ENCODE measurements at regions not wholly inside any gene's neighbourhood (a gene's known extent, or its start where the extent isn't known, plus 50 kb on each side); places are given as distances from the start of the nearest gene placed in this dataset.

GRCh38 chr2:188684795-188685194 lies 289.4 kb upstream of the COL3A1 start:
- Histone ChIP-seq H3K4me3 (ENCODE audit: insufficient read depth, low read length, poor library complexity, severe bottlenecking) (no peak overlapping the region), H3F3A (ENCODE audit: insufficient read depth) (no peaks in the 10 kb centered on the region), H3K36me3 (ENCODE audit: low read length) (no peaks in the 10 kb centered on the region), H3K4me2 (ENCODE audit: low read depth, low read length, poor library complexity, severe bottlenecking) (no peak overlapping the region), H3K27ac (ENCODE audit: low read depth, low read length) (no peak overlapping the region), H4K20me1 (ENCODE audit: low read depth, low read length) (no peaks in the 10 kb centered on the region), H3K27me3 (ENCODE audit: low read length) (no peaks in the 10 kb centered on the region), H3K9ac (ENCODE audit: low read length) (no peak overlapping the region), H3K9me2 (replicated peaks; ENCODE audit: insufficient read depth, low read length) (no peaks in the 10 kb centered on the region), H3K79me2 (ENCODE audit: insufficient read depth, low read length) (no peaks in the 10 kb centered on the region), H2AFZ (ENCODE audit: low read depth, low read length, severe bottlenecking) (no peak overlapping the region), H3K9me3 (ENCODE audit: insufficient read depth, low read length) (no peaks in the 10 kb centered on the region)
- TF ChIP-seq EZH2phosphoT487 (conservative IDR thresholded peaks at IDR 0.05; ENCODE audit: low read length): no peak
- no peak for TF ChIP-seq CTCF (IDR thresholded peaks at IDR 0.05; ENCODE audit: insufficient read depth, low read length, poor library complexity, severe bottlenecking)

GRCh38 chr2:188693111-188693510 lies 281.1 kb upstream of the COL3A1 start:
- H3K79me2 ChIP-seq (ENCODE audit: insufficient read depth, low read length): no peaks in the 10 kb centered on the region
- no peak overlapping the region for H3K9ac ChIP-seq (ENCODE audit: low read length)
- H3K4me3 ChIP-seq (ENCODE audit: insufficient read depth, low read length, poor library complexity, severe bottlenecking): no peak overlapping the region
- no peaks in the 10 kb centered on the region for H3K9me3 ChIP-seq (ENCODE audit: insufficient read depth, low read length)
- H3K4me2 ChIP-seq (ENCODE audit: low read depth, low read length, poor library complexity, severe bottlenecking): no peak overlapping the region
- H3F3A ChIP-seq (ENCODE audit: insufficient read depth): no peaks in the 10 kb centered on the region
- H2AFZ ChIP-seq (ENCODE audit: low read depth, low read length, severe bottlenecking): no peak overlapping the region
- H4K20me1 ChIP-seq (ENCODE audit: low read depth, low read length): no peaks in the 10 kb centered on the region
- no peak overlapping the region for H3K27ac ChIP-seq (ENCODE audit: low read depth, low read length)
- H3K36me3 ChIP-seq (ENCODE audit: low read length): no peaks in the 10 kb centered on the region
- H3K27me3 ChIP-seq (ENCODE audit: low read length): no peaks in the 10 kb centered on the region
- H3K9me2 ChIP-seq (replicated peaks; ENCODE audit: insufficient read depth, low read length): no peaks in the 10 kb centered on the region
- TF ChIP-seq CTCF (IDR thresholded peaks at IDR 0.05; ENCODE audit: insufficient read depth, low read length, poor library complexity, severe bottlenecking) (no peak), EZH2phosphoT487 (conservative IDR thresholded peaks at IDR 0.05; ENCODE audit: low read length) (no peak)

- no peak overlapping the region for H3K4me2 ChIP-seq (ENCODE audit: low read depth, low read length, poor library complexity, severe bottlenecking)
- no peak for TF ChIP-seq CTCF (IDR thresholded peaks at IDR 0.05; ENCODE audit: insufficient read depth, low read length, poor library complexity, severe bottlenecking)
- TF ChIP-seq EZH2phosphoT487 (conservative IDR thresholded peaks at IDR 0.05; ENCODE audit: low read length): no peak
- H3K36me3 ChIP-seq (ENCODE audit: low read length): no peaks in the 10 kb centered on the region
- H3K27ac ChIP-seq (ENCODE audit: low read depth, low read length): no peak overlapping the region
- H3K9me2 ChIP-seq (replicated peaks; ENCODE audit: insufficient read depth, low read length): no peaks in the 10 kb centered on the region
- no peak overlapping the region for H3K9ac ChIP-seq (ENCODE audit: low read length)
- no peak overlapping the region for H3K4me3 ChIP-seq (ENCODE audit: insufficient read depth, low read length, poor library complexity, severe bottlenecking)
- no peaks in the 10 kb centered on the region for H3K9me3 ChIP-seq (ENCODE audit: insufficient read depth, low read length)
- no peak overlapping the region for H2AFZ ChIP-seq (ENCODE audit: low read depth, low read length, severe bottlenecking)
- H3F3A ChIP-seq (ENCODE audit: insufficient read depth): no peaks in the 10 kb centered on the region
- no peaks in the 10 kb centered on the region for H3K27me3 ChIP-seq (ENCODE audit: low read length)
- no peaks in the 10 kb centered on the region for H4K20me1 ChIP-seq (ENCODE audit: low read depth, low read length)
- no peaks in the 10 kb centered on the region for H3K79me2 ChIP-seq (ENCODE audit: insufficient read depth, low read length)
Measured at GRCh38 chr2:188693771-188694170, 280.4 kb upstream of the COL3A1 start.

All from SU-DHL-6 (cell line).